ENCODE measurements at regions not wholly inside any gene's neighbourhood (a gene's known extent, or its start where the extent isn't known, plus 50 kb on each side); places are given as distances from the start of the nearest gene placed in this dataset.

- no peak for TF ChIP-seq POLR2A (IDR thresholded peaks at IDR 0.05)
- TF ChIP-seq EP300 (IDR thresholded peaks at IDR 0.05) = no peak
Measured at GRCh38 chr1:97980530-97980929, 59.7 kb upstream of the DPYD start.
